ENCODE measurements at regions not wholly inside any gene's neighbourhood (a gene's known extent, or its start where the extent isn't known, plus 50 kb on each side); places are given as distances from the start of the nearest gene placed in this dataset.

DNA sequence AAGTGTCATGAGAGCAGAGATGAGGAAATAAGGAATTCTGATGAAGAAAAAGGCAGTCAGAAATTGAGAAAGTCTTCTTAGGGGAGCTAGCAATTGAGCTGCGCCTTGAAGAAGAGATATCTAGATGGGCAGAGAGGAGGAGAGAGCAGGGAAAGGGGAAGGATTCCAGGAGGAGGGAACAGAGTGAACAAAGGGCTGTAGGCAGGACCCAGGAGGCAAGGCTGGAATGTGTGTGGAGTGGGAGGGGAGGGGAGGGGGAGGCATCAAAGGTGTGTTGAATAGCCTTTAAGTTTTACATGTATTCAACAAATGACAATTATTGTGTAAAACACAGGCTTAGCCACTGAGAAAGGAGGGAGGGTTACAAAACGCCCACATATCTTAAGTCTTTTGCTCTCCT is 164.5 kb downstream of the TDRD15 start:
- DNase-seq: no peak

- no peak for DNase-seq
Observed at GRCh38 chr2:21288739-21289520, 165.2 kb downstream of the TDRD15 start.

DNA sequence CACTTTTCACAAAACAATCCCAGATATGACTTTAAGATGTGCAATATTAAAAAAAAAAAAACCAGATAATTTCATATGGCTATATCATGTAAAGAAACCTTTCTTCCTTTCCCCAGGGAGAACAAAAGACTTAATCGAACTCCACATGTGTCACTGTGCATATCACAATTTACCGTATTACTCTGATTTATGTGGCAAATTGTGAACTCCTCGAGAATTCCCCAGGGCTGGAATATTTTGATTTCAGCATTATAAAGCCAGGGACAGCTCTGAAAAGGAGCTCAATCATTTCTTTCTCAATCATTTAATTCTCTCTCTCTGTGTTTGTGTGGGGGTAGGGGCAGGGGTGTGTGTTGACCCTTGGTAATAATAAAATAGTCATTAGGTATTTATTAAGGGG is 165.8 kb downstream of the TDRD15 start:
- no peak for DNase-seq

GRCh38 chr2:21289989-21290388 is 166.2 kb downstream of the TDRD15 start:
- no peak for DNase-seq

GRCh38 chr2:21291426-21291825 is 167.7 kb downstream of the TDRD15 start:
- DNase-seq: no peak

- no peak for DNase-seq
Observed at GRCh38 chr2:21294446-21294845, 170.7 kb downstream of the TDRD15 start.

- no peak for DNase-seq
Observed at GRCh38 chr2:21299411-21299810, 175.6 kb downstream of the TDRD15 start.

- no peak for DNase-seq
Observed at GRCh38 chr2:21301871-21302455, 178.2 kb downstream of the TDRD15 start.

DNA sequence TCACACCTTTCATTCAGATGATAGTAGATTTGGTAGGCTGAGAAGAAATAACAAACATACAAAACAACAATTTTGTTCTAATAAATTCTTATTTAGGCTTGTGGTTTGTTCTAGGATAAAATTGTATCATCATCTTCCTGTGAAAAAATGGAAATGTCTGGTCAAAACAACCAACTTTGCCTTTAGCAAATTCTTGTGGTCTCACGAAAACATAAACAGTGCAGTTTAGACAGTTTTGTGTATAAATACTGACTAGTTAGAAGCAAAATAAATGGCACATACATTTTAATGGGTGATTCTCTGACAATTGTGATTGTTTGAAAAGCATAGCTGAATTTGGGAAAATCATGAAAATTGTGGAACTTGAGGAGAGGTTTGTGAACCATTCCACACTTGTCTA is 180.1 kb downstream of the TDRD15 start:
- DNase-seq: no peak

GRCh38 chr2:21305581-21305980 is 181.8 kb downstream of the TDRD15 start:
- DNase-seq: no peak

DNA sequence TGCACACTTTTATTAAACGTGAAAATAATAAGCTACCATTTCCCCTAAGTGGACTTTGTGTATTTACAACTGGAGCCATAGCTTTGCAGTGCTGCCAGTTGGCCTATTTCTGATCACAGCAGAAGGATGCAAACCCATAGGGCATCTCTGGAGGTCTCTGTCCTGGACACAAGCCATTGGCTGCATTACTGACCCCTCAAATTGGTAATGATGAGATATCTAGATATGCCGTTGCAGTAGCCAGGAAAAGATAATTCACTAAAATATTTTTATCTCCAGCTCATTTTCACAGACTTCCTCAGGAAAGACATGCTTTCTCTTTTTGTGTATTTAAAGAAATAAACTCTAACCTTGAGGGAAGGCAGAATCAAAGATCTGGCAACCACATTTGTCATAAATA is 182.5 kb downstream of the TDRD15 start:
- DNase-seq: no peak

GRCh38 chr2:21307037-21307436 is 183.3 kb downstream of the TDRD15 start:
- no peak for DNase-seq

DNA sequence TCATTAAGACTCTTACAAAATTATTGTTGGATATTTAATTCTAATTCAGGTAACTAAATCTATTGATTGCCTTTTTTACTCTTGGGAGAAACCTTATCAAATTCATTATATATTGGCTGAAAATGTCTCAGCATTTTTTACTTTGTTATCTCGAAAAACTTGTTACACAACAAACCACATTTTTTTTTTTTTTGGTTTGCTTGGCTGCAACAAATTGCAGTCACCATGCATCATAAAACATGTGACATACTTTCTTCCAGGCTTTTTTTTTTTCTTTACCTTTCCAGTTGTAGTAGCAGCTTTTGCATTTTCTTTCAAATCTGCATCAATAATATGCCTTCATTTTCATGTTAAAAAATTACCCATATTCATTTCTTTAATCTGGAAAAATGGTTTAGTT is 186.7 kb downstream of the TDRD15 start:
- no peak for DNase-seq

DNA sequence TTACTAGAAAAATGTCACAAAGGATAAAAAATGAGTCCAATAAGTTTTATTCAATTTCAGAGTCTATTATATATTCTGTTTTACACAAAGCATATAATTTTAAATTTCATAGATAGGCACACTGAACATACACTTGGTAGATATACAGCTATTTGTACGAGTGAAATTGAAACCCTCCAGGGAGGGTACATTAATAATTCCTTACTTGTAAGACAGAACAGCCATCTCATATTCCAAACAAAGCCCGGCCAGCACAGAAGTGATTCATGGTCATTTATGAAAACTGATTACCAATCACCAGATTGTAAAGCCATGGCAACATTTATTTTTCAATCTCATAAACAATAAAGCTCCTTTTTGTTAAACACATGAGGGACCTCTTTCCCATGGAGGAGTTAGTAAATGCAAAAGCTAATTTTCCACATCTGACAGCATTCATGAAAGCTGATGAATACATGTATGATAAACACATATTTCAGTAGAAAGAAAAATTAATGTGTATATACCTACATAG is 190.6 kb downstream of the TDRD15 start:
- no peak for DNase-seq

GRCh38 chr2:21317131-21317530 is 193.4 kb downstream of the TDRD15 start:
- DNase-seq: peak; percentile 15 to 25

DNA sequence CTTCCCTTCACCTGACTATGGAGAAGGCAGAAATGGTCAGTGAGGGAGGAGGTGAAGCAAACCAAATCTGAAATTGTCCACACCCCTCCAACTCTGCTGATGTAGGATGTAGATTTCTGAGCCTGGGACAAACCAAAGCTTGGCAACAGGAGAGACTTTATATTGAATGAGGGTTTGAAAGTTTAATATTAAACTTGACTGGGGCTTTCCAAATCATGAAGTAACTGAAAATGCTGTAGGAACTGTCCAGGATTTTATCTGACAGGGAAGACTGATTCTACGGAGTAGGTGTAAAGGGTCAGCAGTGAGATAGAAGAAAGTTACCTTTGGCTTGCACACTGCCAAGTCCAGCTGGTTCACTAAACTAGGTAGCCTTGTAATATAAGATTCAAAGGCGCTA is 194.5 kb downstream of the TDRD15 start:
- DNase-seq: no peak

GRCh38 chr2:21326152-21326551 is 202.4 kb downstream of the TDRD15 start:
- no peak for DNase-seq

- DNase-seq: no peak
Observed at GRCh38 chr2:21328177-21328576, 204.4 kb downstream of the TDRD15 start.

DNA sequence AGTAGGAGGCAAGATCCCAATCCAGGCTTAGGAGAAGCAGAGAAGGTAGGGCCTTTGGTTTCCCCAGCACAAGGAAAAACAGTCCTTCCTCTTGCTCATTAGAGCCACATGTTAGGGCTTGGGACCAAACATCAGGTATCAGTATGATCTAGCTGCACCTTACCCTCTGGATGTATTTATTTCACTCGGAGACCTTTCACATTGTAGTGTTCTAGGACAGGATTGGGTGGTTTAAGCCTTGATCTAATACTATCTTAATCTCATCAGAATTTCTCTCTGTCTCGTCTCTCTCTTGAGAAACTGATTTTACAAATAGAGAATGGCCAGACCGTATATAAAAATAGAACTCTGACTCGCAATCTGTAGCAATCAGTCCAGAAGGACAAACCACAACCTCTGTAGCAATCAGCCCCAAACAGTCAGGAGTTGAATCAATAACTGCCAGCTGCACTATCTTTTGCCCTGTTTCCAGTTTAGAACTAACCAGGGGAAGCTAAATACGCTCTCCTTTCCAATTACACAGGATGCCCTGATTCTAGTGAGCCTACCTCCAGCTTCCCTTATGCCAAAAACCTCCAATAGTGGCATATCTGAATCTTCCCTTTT is 207.1 kb downstream of the TDRD15 start:
- DNase-seq: no peak

GRCh38 chr2:21331625-21332370 is 208.0 kb downstream of the TDRD15 start:
- DNase-seq: no peak

- no peak for DNase-seq
Observed at GRCh38 chr2:21332993-21333625, 209.3 kb downstream of the TDRD15 start.

- DNase-seq: no peak
Observed at GRCh38 chr2:21333684-21334083, 209.9 kb downstream of the TDRD15 start.

DNA sequence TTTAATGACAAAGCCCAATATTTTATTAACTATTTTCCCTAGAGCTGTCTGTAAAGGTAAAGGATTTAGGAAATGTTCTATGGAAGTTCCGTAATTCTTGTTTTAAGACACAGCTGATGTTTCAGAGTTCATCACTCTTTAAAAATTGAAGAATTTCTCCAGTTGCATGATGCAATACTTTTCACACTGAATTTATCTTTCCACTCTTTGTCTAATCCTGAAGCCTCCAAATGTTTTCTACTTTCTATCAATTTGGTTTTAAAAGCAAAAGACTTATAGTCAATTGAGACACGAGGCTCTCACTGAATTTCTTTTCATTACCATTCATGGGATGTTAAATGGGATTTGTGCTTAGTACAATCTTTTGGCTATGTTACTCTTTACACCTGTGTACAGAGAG is 223.2 kb downstream of the TDRD15 start:
- no peak for DNase-seq
